HL-60 (cell line): ENCODE measurements at regions not wholly inside any gene's neighbourhood (a gene's known extent, or its start where the extent isn't known, plus 50 kb on each side); places are given as distances from the start of the nearest gene placed in this dataset.

Experiments used
- DNase-seq, 2 experiments: peaks; one replicate each; pipeline ENCODE4 v3.0.0-alpha.2; 2010 to 2020; ENCODE audit warnings: low read depth in 1 of 2, low spot score in 1 of 2
- H3K27ac ChIP-seq: fragments of 250-450 bp; sonication (Bioruptor Pico); replicated peaks from 2 replicates; pipeline ENCODE4 v1.5.1; 2020; ENCODE audit warnings: mild to moderate bottlenecking, moderate library complexity
- H3K27me3 ChIP-seq: fragments of 250-450 bp; sonication (Bioruptor Pico); 2 replicates; pipeline ENCODE4 v1.5.1; 2021; ENCODE audit warnings: mild to moderate bottlenecking, moderate library complexity; ENCODE audit not compliant: insufficient read depth, poor library complexity, severe bottlenecking
- H3K4me3 ChIP-seq: replicated peaks from 2 replicates; pipeline ENCODE4 v1.5.1; 2011; ENCODE audit warnings: mild to moderate bottlenecking, control low read depth, low read length; ENCODE audit not compliant: insufficient read depth
- CTCF ChIP-seq: IDR thresholded peaks from one replicate; pipeline ENCODE4 v1.5.1; 2011; ENCODE audit warnings: low read length, control low read depth, inconsistent platforms; ENCODE audit not compliant: insufficient read depth
- GABPA ChIP-seq: IDR thresholded peaks from 2 replicates; pipeline ENCODE4 v1.6.1; 2012; ENCODE audit warnings: low read depth
- POLR2AphosphoS5 ChIP-seq: IDR thresholded peaks from 2 replicates; pipeline ENCODE4 v1.6.1; 2012; ENCODE audit warnings: low read depth
- REST ChIP-seq: IDR thresholded peaks from 2 replicates; pipeline ENCODE4 v1.6.1; 2012; ENCODE audit warnings: low read depth; ENCODE audit not compliant: insufficient replicate concordance
- SPI1 ChIP-seq: IDR thresholded peaks from 2 replicates; pipeline ENCODE4 v1.6.1; 2012; ENCODE audit warnings: low read depth, mild to moderate bottlenecking, borderline replicate concordance

DNA sequence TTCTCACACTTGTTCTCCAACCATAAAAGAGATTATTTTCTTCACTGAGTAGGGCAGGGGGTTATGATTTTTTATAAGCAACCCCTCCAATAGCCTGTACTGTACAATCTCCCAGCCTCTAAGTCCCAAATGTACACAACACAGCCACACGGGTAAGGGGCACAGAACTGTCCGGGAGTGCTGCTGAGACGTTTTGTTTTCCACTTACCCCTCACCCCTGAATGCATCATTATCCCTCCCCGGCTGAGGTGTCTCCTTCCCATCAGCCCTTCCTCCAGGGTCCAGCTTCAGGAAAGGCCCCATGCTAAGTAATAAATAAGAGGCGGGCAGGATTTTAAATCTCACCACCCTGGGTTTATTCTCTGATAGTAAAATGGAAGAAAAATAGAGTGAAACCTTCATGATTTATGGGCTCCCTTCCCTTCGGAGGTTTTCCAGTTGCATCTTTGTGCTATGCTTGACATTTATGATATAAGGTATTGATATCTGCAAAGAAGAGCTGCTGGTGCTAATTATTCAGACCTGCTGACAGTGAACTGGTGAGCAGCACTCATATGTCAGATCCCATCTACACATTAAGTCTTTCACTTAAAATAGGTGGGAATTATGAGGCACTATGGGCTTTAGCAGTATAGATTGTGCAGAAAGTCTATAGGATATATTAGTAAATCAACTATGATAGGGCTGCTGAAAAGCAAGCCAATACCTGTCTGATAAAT, 67.2 kb upstream of the MEGF10 start:
- no peak for TF ChIP-seq REST
- TF ChIP-seq SPI1 = no peak
- no peak for TF ChIP-seq CTCF
- TF ChIP-seq POLR2AphosphoS5 = no peak
- no peak for TF ChIP-seq GABPA

GRCh38 chr5:127227881-127228280, 62.7 kb upstream of the MEGF10 start:
- H3K27ac ChIP-seq = no peak overlapping the region
- H3K27me3 ChIP-seq = no peaks in the 10 kb centered on the region
- DNase-seq = no peak
- TF ChIP-seq GABPA (no peak), SPI1 (no peak), CTCF (no peak), POLR2AphosphoS5 (no peak), REST (no peak)
- no peak overlapping the region for H3K4me3 ChIP-seq

More for the DNA sequence above, 67.2 kb upstream of the MEGF10 start:
- Histone ChIP-seq H3K27me3 (no peaks in the 10 kb centered on the region), H3K4me3 (no peak overlapping the region), H3K27ac (no peak overlapping the region)
- no peak for DNase-seq

- Histone ChIP-seq H3K4me3 (peak overlapping the region; percentile 48; the same call in 1 of the 2 replicates), H3K27me3 (no peaks in the 10 kb centered on the region)
- DNase-seq = no peak
Measured at GRCh38 chr5:127228540-127229184, 61.9 kb upstream of the MEGF10 start.

More at GRCh38 chr5:127228540-127229184, 61.9 kb upstream of the MEGF10 start:
- H3K27ac ChIP-seq = no peak overlapping the region
- TF ChIP-seq GABPA = no peak
- no peak for TF ChIP-seq REST
- TF ChIP-seq SPI1 = no peak
- no peak for TF ChIP-seq CTCF
- TF ChIP-seq POLR2AphosphoS5 = no peak
